Astrocyte (in vitro differentiated cells and primary cell): ENCODE measurements at regions not wholly inside any gene's neighbourhood (a gene's known extent, or its start where the extent isn't known, plus 50 kb on each side); places are given as distances from the start of the nearest gene placed in this dataset.

Experiments
- CTCF ChIP-seq: IDR thresholded peaks from 2 replicates; pipeline ENCODE4 v1.5.1; 2011; ENCODE audit warnings: low read depth, mild to moderate bottlenecking, inconsistent platforms, low read length, moderate library complexity; ENCODE audit not compliant: insufficient read depth
- EZH2 ChIP-seq: IDR thresholded peaks from 2 replicates; pipeline ENCODE4 v1.6.1; 2012; ENCODE audit warnings: mild to moderate bottlenecking, low read length, inconsistent platforms; ENCODE audit not compliant: insufficient read depth

- TF ChIP-seq EZH2, result no peak
- TF ChIP-seq CTCF, result no peak
Observed at GRCh38 chr10:43795639-43796038, 147.0 kb upstream of the ZNF32 start.
